ENCODE measurements at regions not wholly inside any gene's neighbourhood (a gene's known extent, or its start where the extent isn't known, plus 50 kb on each side); places are given as distances from the start of the nearest gene placed in this dataset.

DNA sequence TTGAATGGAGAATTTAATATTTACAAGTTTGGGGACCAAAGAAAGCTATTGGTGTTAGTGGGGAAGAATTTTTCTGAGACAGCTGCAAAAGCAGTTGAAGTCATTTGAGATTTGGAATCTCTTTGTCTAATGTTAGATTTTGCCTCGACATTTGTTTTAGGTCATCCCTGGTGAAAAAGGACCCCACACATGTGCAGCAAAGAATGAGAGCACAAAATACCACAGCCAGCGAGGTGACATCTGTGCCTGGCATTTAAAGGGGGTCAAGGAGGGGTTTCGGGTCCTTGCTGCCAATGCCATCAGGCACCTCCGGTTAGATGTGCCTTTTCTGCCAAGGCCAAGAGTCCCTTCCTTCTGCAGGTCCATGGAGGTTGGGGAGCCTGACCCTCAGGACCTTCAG is 173.3 kb downstream of the TRIB2 start:
- TF ChIP-seq, protein P1, sequence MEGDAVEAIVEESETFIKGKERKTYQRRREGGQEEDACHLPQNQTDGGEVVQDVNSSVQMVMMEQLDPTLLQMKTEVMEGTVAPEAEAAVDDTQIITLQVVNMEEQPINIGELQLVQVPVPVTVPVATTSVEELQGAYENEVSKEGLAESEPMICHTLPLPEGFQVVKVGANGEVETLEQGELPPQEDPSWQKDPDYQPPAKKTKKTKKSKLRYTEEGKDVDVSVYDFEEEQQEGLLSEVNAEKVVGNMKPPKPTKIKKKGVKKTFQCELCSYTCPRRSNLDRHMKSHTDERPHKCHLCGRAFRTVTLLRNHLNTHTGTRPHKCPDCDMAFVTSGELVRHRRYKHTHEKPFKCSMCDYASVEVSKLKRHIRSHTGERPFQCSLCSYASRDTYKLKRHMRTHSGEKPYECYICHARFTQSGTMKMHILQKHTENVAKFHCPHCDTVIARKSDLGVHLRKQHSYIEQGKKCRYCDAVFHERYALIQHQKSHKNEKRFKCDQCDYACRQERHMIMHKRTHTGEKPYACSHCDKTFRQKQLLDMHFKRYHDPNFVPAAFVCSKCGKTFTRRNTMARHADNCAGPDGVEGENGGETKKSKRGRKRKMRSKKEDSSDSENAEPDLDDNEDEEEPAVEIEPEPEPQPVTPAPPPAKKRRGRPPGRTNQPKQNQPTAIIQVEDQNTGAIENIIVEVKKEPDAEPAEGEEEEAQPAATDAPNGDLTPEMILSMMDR (IDR thresholded peaks at IDR 0.05; ENCODE audit: extremely low read depth, missing control alignments) = no peak

DNA sequence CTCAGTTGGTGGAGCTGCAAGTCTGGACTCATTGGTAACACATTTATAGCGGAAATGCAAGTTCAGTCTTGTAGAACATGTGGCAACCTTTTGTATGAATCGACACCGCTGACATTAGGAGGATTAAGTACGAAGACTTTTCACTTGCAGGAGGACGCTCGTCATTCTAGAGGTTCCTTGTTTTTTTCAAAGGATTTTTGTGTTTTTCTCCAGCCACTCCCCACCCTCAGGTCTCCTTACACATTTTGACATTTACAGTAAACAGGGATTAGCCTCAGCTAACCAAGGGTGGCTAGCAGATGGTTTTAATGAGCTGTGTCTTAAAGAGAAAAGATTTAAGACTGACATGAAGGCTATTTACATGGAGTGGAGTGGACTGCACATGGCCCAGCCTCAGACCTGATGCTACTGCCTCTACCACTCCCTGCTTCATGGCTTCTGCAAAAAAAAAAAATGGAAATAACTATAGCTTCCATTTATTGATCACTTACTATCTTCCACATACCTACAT is 173.8 kb downstream of the TRIB2 start:
- TF ChIP-seq, protein P1 (IDR thresholded peaks at IDR 0.05; ENCODE audit: extremely low read depth, missing control alignments) = no peak
- no peak for DNase-seq (ENCODE audit: low spot score)

More for the DNA sequence above, 173.3 kb downstream of the TRIB2 start:
- no peak for DNase-seq (ENCODE audit: low spot score)

DNA sequence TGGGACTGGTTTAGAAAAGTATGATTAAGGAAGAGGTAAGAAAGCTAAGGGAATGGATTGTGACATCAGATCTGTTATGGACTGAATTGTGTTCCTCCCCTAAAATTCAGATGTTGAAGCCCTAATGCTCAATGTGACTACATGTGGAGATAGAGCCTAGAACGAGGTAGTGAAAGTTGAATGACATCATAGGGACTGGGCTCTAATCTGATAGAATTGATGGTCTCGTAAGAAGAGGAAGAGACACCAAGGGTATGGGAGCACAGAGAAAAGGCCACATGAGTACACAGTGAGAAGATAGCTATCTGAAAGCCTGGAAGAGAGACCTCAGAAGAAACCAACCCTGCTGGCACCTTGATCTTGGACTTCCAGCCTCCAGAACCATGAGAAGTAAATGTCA is 178.3 kb downstream of the TRIB2 start:
- DNase-seq (ENCODE audit: low spot score) = no peak
- TF ChIP-seq, protein P1 (IDR thresholded peaks at IDR 0.05; ENCODE audit: extremely low read depth, missing control alignments) = no peak

DNA sequence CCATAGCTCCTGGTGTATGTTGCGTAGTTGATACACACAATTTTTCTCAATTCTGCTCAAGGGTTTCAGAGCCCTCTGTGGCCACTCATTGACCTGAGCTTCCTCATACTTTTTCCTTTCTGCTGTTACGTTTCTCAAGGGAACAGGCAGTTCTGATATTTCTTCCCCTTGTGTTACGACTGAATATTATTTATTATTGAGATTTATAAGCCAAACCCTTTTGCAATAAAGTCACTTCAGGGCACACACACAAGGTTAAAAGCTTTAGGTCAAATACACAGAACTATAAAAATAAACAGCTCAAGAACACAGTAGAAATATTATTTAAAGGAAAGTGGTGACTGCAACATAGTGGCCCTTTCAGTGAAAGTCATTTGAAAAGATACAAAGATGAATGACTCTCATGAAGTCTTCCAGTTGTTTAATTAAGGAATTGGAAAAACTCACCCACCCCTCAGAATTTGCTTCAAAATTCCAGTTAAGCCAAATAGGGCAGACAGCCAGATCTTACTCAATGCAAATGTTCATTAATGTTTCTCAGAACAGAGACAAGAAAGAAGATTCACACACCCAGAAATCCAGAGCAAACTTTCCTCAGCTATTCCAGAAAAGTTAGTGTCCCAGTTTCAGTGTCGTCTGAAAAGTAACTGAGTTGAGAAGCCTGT is 179.7 kb downstream of the TRIB2 start:
- TF ChIP-seq, protein P1 (IDR thresholded peaks at IDR 0.05; ENCODE audit: extremely low read depth, missing control alignments) = no peak
- no peak for DNase-seq (ENCODE audit: low spot score)

DNA sequence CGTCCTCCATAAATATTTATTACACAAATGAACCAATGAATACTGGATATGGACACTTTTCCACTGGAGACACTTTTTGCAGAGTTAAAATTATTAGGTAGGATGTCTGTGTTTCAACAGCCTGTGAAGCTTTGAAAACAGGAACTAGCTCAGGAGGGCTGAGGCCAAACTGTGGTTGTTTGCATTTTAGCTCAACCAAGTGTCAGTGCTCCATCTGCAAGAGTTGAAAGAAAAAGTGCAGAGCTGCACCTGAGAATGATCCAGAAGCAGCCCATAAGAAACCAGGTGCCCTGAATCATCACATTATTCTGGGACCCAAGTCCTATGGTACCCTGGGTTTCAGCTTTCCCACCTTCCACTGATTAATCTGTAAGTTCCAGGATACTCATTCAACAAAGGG is 180.4 kb downstream of the TRIB2 start:
- TF ChIP-seq, protein P1 (IDR thresholded peaks at IDR 0.05; ENCODE audit: extremely low read depth, missing control alignments) = no peak
- DNase-seq (ENCODE audit: low spot score) = no peak

DNA sequence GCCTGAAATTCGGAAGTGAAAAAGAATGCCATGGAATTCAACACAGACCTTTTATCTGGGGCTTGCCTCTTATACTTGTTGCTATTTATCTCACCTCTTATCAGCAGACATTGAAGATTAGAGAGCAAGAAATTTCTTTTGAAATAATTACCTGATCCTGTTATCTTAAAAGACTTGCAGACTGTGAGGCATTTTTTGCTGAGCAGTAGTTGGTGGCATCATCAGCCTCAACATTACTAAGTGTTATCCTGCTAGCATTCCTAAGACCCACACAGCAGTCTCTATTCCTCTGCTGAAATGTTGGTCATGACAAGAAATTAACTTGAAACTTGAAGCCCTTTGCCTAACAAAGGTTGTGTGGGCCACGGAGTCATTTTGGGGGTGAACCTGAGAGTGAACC is 186.5 kb downstream of the TRIB2 start:
- DNase-seq (ENCODE audit: low spot score) = no peak
- TF ChIP-seq, protein P1 (IDR thresholded peaks at IDR 0.05; ENCODE audit: extremely low read depth, missing control alignments) = no peak

DNA sequence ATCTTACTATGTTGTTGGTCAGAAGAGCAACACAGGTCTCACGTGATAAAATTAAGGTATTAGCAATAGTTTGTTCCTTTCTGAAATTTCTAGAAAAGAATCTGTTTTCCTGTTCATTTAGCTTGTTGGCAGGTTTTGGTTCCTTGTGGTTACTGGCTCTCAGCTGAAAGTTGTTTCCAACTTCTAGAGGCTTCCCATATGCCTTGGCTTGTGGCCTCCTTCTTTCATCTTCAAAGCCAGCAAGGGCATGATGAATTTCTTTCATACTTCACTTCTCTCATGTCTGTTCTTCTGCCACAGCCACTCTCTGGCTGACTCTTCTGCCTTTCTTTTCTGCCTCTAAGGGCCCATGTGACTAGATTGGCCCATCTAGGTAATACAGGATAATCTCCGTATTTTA is 193.7 kb downstream of the TRIB2 start:
- TF ChIP-seq, protein P1 (IDR thresholded peaks at IDR 0.05; ENCODE audit: extremely low read depth, missing control alignments) = no peak
- DNase-seq (ENCODE audit: low spot score) = no peak

All from GM20000 (cell line).